ENCODE measurements at regions not wholly inside any gene's neighbourhood (a gene's known extent, or its start where the extent isn't known, plus 50 kb on each side); places are given as distances from the start of the nearest gene placed in this dataset.

GRCh38 chr3:153319705-153320554 is 157.9 kb downstream of the RAP2B start:
- Histone ChIP-seq H3K9me3 (ENCODE audit: control insufficient read depth, low read length) (no peaks in the 10 kb centered on the region), H3K36me3 (ENCODE audit: control insufficient read depth, insufficient read depth, low read length, severe bottlenecking) (no peaks in the 10 kb centered on the region), H3K27me3 (replicated peaks; ENCODE audit: control insufficient read depth, insufficient read depth, low read length) (no peaks in the 10 kb centered on the region), H3K4me3 (ENCODE audit: low read length) (peak overlapping the region; percentile 20), H3K4me1 (ENCODE audit: control insufficient read depth, insufficient read depth, low read length) (peaks cover 14% of the 10 kb centered on the region), H3K9ac (ENCODE audit: low read length) (no peak overlapping the region)
- DNase-seq (ENCODE audit: low read depth), result no peak

DNA sequence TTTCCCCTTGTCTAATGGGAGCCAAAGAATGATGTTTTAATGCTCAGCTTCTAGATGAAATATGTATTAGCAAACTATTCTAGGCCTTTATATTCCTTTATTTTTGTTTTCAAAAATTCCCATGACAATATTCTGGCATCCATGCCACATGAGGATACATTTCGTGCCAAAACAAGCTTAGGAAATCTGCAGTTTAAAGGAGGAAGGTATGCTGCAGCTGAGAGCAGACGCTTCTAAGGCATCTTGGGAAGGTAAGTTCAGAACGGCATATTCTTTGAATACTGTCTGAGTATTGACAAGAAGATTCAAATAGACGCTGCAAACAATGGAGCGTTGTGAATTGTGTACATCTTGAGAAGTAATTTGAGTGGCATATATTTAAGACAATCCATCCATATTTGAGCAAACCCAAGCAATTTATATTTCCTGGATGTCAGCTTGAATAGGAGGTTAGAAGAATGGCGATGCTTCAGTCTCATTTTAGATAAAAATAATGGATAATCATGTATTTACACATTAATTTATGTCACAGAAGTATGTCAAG is 158.6 kb downstream of the RAP2B start:
- peaks cover 14% of the 10 kb centered on the region for H3K4me1 ChIP-seq (ENCODE audit: control insufficient read depth, insufficient read depth, low read length)
- no peaks in the 10 kb centered on the region for H3K27me3 ChIP-seq (replicated peaks; ENCODE audit: control insufficient read depth, insufficient read depth, low read length)
- H3K9ac ChIP-seq (ENCODE audit: low read length), result no peak overlapping the region
- DNase-seq (ENCODE audit: low read depth), result no peak
- peak overlapping the region; percentile 20 for H3K4me3 ChIP-seq (ENCODE audit: low read length)
- no peaks in the 10 kb centered on the region for H3K9me3 ChIP-seq (ENCODE audit: control insufficient read depth, low read length)
- no peaks in the 10 kb centered on the region for H3K36me3 ChIP-seq (ENCODE audit: control insufficient read depth, insufficient read depth, low read length, severe bottlenecking)

DNA sequence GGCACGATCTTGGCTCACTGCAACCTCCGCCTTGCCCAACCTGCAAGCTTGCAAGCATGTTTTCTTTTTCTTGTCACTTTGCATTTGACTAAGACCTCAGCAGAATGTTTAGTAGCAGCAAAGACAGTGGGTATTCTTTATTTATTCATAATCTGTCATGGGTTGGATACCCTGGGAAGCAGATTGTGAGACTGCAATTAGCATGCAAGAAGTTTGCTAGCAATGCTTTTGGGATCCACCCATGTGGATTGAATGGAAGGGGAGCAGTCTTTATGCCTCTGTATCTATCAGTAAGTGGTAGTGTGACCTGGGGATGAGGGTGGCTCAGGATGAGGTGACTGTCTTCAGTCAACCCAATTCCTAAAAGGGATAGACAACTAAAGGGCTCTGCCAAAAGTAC is 166.7 kb downstream of the RAP2B start:
- Histone ChIP-seq H3K27me3 (replicated peaks; ENCODE audit: control insufficient read depth, insufficient read depth, low read length) (no peaks in the 10 kb centered on the region), H3K4me1 (ENCODE audit: control insufficient read depth, insufficient read depth, low read length) (peaks cover 5% of the 10 kb centered on the region), H3K9me3 (ENCODE audit: control insufficient read depth, low read length) (no peaks in the 10 kb centered on the region), H3K9ac (ENCODE audit: low read length) (no peak overlapping the region), H3K4me3 (ENCODE audit: low read length) (no peak overlapping the region), H3K36me3 (ENCODE audit: control insufficient read depth, insufficient read depth, low read length, severe bottlenecking) (no peaks in the 10 kb centered on the region)
- no peak for DNase-seq (ENCODE audit: low read depth)

- Histone ChIP-seq H3K4me1 (ENCODE audit: control insufficient read depth, insufficient read depth, low read length) (peaks cover 25% of the 10 kb centered on the region), H3K9me3 (ENCODE audit: control insufficient read depth, low read length) (no peaks in the 10 kb centered on the region), H3K27me3 (replicated peaks; ENCODE audit: control insufficient read depth, insufficient read depth, low read length) (no peaks in the 10 kb centered on the region), H3K4me3 (ENCODE audit: low read length) (no peak overlapping the region), H3K36me3 (ENCODE audit: control insufficient read depth, insufficient read depth, low read length, severe bottlenecking) (no peaks in the 10 kb centered on the region), H3K9ac (ENCODE audit: low read length) (no peak overlapping the region)
- DNase-seq (ENCODE audit: low read depth), result no peak
Measured at GRCh38 chr3:153330901-153331300, 168.9 kb downstream of the RAP2B start.

GRCh38 chr3:153331676-153332075 is 169.7 kb downstream of the RAP2B start:
- Histone ChIP-seq H3K36me3 (ENCODE audit: control insufficient read depth, insufficient read depth, low read length, severe bottlenecking) (no peaks in the 10 kb centered on the region), H3K27me3 (replicated peaks; ENCODE audit: control insufficient read depth, insufficient read depth, low read length) (no peaks in the 10 kb centered on the region)
- no peak for DNase-seq (ENCODE audit: low read depth)

DNA sequence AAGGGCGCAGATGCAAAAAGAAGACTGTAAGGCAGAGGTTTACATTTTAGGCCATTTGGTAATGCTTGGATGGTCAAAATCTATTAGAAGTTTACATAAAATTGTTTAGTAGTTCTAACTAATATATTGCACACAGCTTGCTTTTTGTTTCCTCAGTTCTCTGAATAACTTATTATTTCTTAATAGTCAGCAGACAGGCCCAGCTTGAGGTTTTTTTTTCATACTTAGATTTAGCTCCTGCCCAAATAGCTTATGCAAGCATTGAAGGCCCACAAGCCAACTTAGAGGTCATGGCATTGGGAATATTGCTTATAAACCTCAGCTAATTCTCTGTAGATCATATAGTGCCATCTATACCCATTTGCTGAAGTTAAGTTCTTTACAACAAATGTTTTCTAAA is 172.5 kb downstream of the RAP2B start:
- Histone ChIP-seq H3K9me3 (ENCODE audit: control insufficient read depth, low read length) (no peaks in the 10 kb centered on the region), H3K36me3 (ENCODE audit: control insufficient read depth, insufficient read depth, low read length, severe bottlenecking) (no peaks in the 10 kb centered on the region), H3K27me3 (replicated peaks; ENCODE audit: control insufficient read depth, insufficient read depth, low read length) (no peaks in the 10 kb centered on the region), H3K4me1 (ENCODE audit: control insufficient read depth, insufficient read depth, low read length) (peaks cover 50% of the 10 kb centered on the region), H3K4me3 (ENCODE audit: low read length) (no peak overlapping the region), H3K9ac (ENCODE audit: low read length) (peak overlapping the region; percentile 45)
- DNase-seq (ENCODE audit: low read depth), result no peak

More at GRCh38 chr3:153331676-153332075, 169.7 kb downstream of the RAP2B start:
- Histone ChIP-seq H3K4me3 (ENCODE audit: low read length) (no peak overlapping the region), H3K4me1 (ENCODE audit: control insufficient read depth, insufficient read depth, low read length) (peaks cover 26% of the 10 kb centered on the region), H3K9me3 (ENCODE audit: control insufficient read depth, low read length) (no peaks in the 10 kb centered on the region), H3K9ac (ENCODE audit: low read length) (no peak overlapping the region)

GRCh38 chr3:153337369-153337768 is 175.3 kb downstream of the RAP2B start:
- H3K4me3 ChIP-seq (ENCODE audit: low read length), result no peak overlapping the region
- no peaks in the 10 kb centered on the region for H3K9me3 ChIP-seq (ENCODE audit: control insufficient read depth, low read length)
- H3K9ac ChIP-seq (ENCODE audit: low read length), result no peak overlapping the region
- H3K27me3 ChIP-seq (replicated peaks; ENCODE audit: control insufficient read depth, insufficient read depth, low read length), result no peaks in the 10 kb centered on the region
- no peak for DNase-seq (ENCODE audit: low read depth)
- peaks cover 52% of the 10 kb centered on the region for H3K4me1 ChIP-seq (ENCODE audit: control insufficient read depth, insufficient read depth, low read length)
- H3K36me3 ChIP-seq (ENCODE audit: control insufficient read depth, insufficient read depth, low read length, severe bottlenecking), result no peaks in the 10 kb centered on the region

GRCh38 chr3:153338487-153338886 is 176.5 kb downstream of the RAP2B start:
- H3K4me3 ChIP-seq (ENCODE audit: low read length), result peak overlapping the region; percentile 20
- H3K4me1 ChIP-seq (ENCODE audit: control insufficient read depth, insufficient read depth, low read length), result peaks cover 47% of the 10 kb centered on the region
- H3K9me3 ChIP-seq (ENCODE audit: control insufficient read depth, low read length), result no peaks in the 10 kb centered on the region
- peak; percentile 49 for DNase-seq (ENCODE audit: low read depth)
- no peaks in the 10 kb centered on the region for H3K27me3 ChIP-seq (replicated peaks; ENCODE audit: control insufficient read depth, insufficient read depth, low read length)
- no peaks in the 10 kb centered on the region for H3K36me3 ChIP-seq (ENCODE audit: control insufficient read depth, insufficient read depth, low read length, severe bottlenecking)
- H3K9ac ChIP-seq (ENCODE audit: low read length), result peak overlapping the region; percentile 69

GRCh38 chr3:153339065-153339464 is 177.0 kb downstream of the RAP2B start:
- Histone ChIP-seq H3K9me3 (ENCODE audit: control insufficient read depth, low read length) (no peaks in the 10 kb centered on the region), H3K27me3 (replicated peaks; ENCODE audit: control insufficient read depth, insufficient read depth, low read length) (no peaks in the 10 kb centered on the region), H3K9ac (ENCODE audit: low read length) (peak overlapping the region; percentile 69), H3K36me3 (ENCODE audit: control insufficient read depth, insufficient read depth, low read length, severe bottlenecking) (no peaks in the 10 kb centered on the region), H3K4me3 (ENCODE audit: low read length) (peak overlapping the region; percentile 20), H3K4me1 (ENCODE audit: control insufficient read depth, insufficient read depth, low read length) (peaks cover 45% of the 10 kb centered on the region)
- no peak for DNase-seq (ENCODE audit: low read depth)

GRCh38 chr3:153343988-153344782 is 182.2 kb downstream of the RAP2B start:
- no peaks in the 10 kb centered on the region for H3K36me3 ChIP-seq (ENCODE audit: control insufficient read depth, insufficient read depth, low read length, severe bottlenecking)
- H3K4me3 ChIP-seq (ENCODE audit: low read length), result no peak overlapping the region
- no peaks in the 10 kb centered on the region for H3K27me3 ChIP-seq (replicated peaks; ENCODE audit: control insufficient read depth, insufficient read depth, low read length)
- peaks cover 6% of the 10 kb centered on the region for H3K4me1 ChIP-seq (ENCODE audit: control insufficient read depth, insufficient read depth, low read length)
- no peak for DNase-seq (ENCODE audit: low read depth)
- H3K9me3 ChIP-seq (ENCODE audit: control insufficient read depth, low read length), result peaks cover 3% of the 10 kb centered on the region
- no peak overlapping the region for H3K9ac ChIP-seq (ENCODE audit: low read length)

DNA sequence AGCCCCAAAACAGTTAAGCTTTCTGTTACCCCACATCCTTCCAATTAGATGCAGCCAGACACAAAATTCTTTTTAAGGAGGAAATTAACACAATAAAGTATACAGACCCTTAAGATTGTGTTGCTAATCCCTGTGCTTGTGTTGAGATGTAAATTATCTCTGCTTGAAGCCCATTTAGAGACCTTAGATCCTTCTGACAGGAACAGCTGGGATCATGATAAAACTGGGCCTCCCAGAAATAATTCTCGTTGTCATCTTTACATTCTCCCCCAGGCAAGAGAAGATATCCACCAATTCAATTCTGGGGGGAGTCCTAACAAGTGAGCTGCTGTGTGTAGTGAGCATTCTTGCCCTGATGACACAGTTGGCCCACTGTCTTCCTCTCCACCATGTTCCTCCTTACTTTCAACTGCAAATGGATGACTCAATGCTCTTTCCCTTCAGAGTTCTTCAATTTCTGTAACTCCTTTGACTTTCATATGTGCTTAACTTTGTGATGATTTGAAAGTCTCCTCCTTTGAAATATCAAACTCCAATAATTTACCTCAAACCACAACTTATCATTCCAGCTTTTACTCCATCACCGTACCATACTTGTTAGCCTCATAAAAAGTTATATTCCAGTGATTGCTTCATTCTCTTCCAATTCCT is 186.6 kb downstream of the RAP2B start:
- DNase-seq (ENCODE audit: low read depth), result no peak
- no peak overlapping the region for H3K4me3 ChIP-seq (ENCODE audit: low read length)
- H3K36me3 ChIP-seq (ENCODE audit: control insufficient read depth, insufficient read depth, low read length, severe bottlenecking), result no peaks in the 10 kb centered on the region
- no peak overlapping the region for H3K9ac ChIP-seq (ENCODE audit: low read length)
- H3K9me3 ChIP-seq (ENCODE audit: control insufficient read depth, low read length), result peaks cover 3% of the 10 kb centered on the region
- no peaks in the 10 kb centered on the region for H3K27me3 ChIP-seq (replicated peaks; ENCODE audit: control insufficient read depth, insufficient read depth, low read length)
- no peaks in the 10 kb centered on the region for H3K4me1 ChIP-seq (ENCODE audit: control insufficient read depth, insufficient read depth, low read length)

Data from adipocyte (in vitro differentiated cells).